Fibroblast of lung (primary cell): ENCODE measurements at regions not wholly inside any gene's neighbourhood (a gene's known extent, or its start where the extent isn't known, plus 50 kb on each side); places are given as distances from the start of the nearest gene placed in this dataset.

Experiments
- DNase-seq, 2 donors: peaks; one replicate each; pipeline versions ENCODE4 v3.0.0 to v3.0.0-alpha.2; 2010; ENCODE audit warnings: low read depth in 2 of 2
- H2AFZ ChIP-seq: 2 replicates; pipeline ENCODE4 v1.5.1; 2012; ENCODE audit warnings: low read length, control low read depth, inconsistent platforms
- H3K27ac ChIP-seq: 2 replicates; pipeline ENCODE4 v1.5.1; 2011; ENCODE audit warnings: low read length, control low read depth; ENCODE audit not compliant: insufficient read depth
- H3K27me3 ChIP-seq: 2 replicates; pipeline ENCODE4 v1.5.1; 2011; ENCODE audit warnings: mild to moderate bottlenecking, low read length; ENCODE audit not compliant: control insufficient read depth, insufficient read depth
- H3K36me3 ChIP-seq: 2 replicates; pipeline ENCODE4 v1.5.1; 2011; ENCODE audit warnings: low read length; ENCODE audit not compliant: control insufficient read depth, insufficient read depth
- H3K4me1 ChIP-seq: 2 replicates; pipeline ENCODE4 v1.5.1; 2011; ENCODE audit warnings: low read length; ENCODE audit not compliant: control insufficient read depth, insufficient read depth; ENCODE audit errors: extremely low read depth
- H3K4me2 ChIP-seq: 2 replicates; pipeline ENCODE4 v1.5.1; 2011; ENCODE audit warnings: low read length, control low read depth; ENCODE audit not compliant: insufficient read depth; ENCODE audit errors: extremely low read depth
- H3K4me3 ChIP-seq, 4 experiments: fragments of 200-600 bp in 1 of 4; sonication (generic) in 1 of 4; replicated peaks in 1 of 4; 2 replicates each; pipeline ENCODE4 v1.5.1; 2011 to 2016; ENCODE audit warnings: low read length in 4 of 4, low read depth in 3 of 4, mild to moderate bottlenecking in 3 of 4, control low read depth in 2 of 4, inconsistent platforms in 1 of 4, mixed read lengths in 1 of 4; ENCODE audit not compliant: insufficient read depth in 1 of 4; ENCODE audit errors: control extremely low read depth in 1 of 4
- H3K79me2 ChIP-seq: 2 replicates; pipeline ENCODE4 v1.5.1; 2012; ENCODE audit warnings: mild to moderate bottlenecking, low read length, inconsistent platforms; ENCODE audit not compliant: control insufficient read depth, insufficient read depth
- H3K9ac ChIP-seq: 2 replicates; pipeline ENCODE4 v1.5.1; 2011; ENCODE audit warnings: mild to moderate bottlenecking, low read length, control low read depth; ENCODE audit not compliant: insufficient read depth
- H3K9me3 ChIP-seq: 2 replicates; pipeline ENCODE4 v1.5.1; 2012; ENCODE audit warnings: low read depth, low read length; ENCODE audit not compliant: control insufficient read depth, insufficient read depth
- H4K20me1 ChIP-seq: 2 replicates; pipeline ENCODE4 v1.5.1; 2011; ENCODE audit warnings: low read length; ENCODE audit not compliant: control insufficient read depth, insufficient read depth; ENCODE audit errors: extremely low read depth
- EZH2 ChIP-seq: IDR thresholded peaks from 2 replicates; pipeline ENCODE4 v1.5.1; 2012; ENCODE audit warnings: low read length, control low read depth, mild to moderate bottlenecking; ENCODE audit errors: missing control alignments
- TF ChIP-seq, protein P1 (sequence below), 2 donors: IDR thresholded peaks in 1 of 2; conservative IDR thresholded peaks in 1 of 2; 1 replicate in 1 of 2; 2 replicates in 1 of 2; pipeline ENCODE4 v1.5.1; 2011 to 2012; ENCODE audit warnings: low read length in 2 of 2, control low read depth in 1 of 2, inconsistent platforms in 1 of 2, low read depth in 1 of 2, mild to moderate bottlenecking in 1 of 2

GRCh38 chr6:163878698-163879097 is 464.2 kb downstream of the QKI start:
- H2AFZ ChIP-seq = no peak overlapping the region
- no peak for DNase-seq
- no peak overlapping the region for H3K9ac ChIP-seq
- H3K4me3 ChIP-seq = no peak overlapping the region
- no peaks in the 10 kb centered on the region for H3K4me1 ChIP-seq
- no peaks in the 10 kb centered on the region for H4K20me1 ChIP-seq
- H3K79me2 ChIP-seq = no peaks in the 10 kb centered on the region
- no peaks in the 10 kb centered on the region for H3K36me3 ChIP-seq
- H3K27ac ChIP-seq = no peak overlapping the region
- no peaks in the 10 kb centered on the region for H3K9me3 ChIP-seq
- H3K27me3 ChIP-seq = no peaks in the 10 kb centered on the region
- TF ChIP-seq, protein P1, sequence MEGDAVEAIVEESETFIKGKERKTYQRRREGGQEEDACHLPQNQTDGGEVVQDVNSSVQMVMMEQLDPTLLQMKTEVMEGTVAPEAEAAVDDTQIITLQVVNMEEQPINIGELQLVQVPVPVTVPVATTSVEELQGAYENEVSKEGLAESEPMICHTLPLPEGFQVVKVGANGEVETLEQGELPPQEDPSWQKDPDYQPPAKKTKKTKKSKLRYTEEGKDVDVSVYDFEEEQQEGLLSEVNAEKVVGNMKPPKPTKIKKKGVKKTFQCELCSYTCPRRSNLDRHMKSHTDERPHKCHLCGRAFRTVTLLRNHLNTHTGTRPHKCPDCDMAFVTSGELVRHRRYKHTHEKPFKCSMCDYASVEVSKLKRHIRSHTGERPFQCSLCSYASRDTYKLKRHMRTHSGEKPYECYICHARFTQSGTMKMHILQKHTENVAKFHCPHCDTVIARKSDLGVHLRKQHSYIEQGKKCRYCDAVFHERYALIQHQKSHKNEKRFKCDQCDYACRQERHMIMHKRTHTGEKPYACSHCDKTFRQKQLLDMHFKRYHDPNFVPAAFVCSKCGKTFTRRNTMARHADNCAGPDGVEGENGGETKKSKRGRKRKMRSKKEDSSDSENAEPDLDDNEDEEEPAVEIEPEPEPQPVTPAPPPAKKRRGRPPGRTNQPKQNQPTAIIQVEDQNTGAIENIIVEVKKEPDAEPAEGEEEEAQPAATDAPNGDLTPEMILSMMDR (conservative IDR thresholded peaks at IDR 0.05 in 1 of 2, IDR thresholded peaks at IDR 0.05 in 1 of 2; ENCODE audit: low read depth in 1 of 2, low read length in 2 of 2) = no peak
- no peak overlapping the region for H3K4me2 ChIP-seq

DNA sequence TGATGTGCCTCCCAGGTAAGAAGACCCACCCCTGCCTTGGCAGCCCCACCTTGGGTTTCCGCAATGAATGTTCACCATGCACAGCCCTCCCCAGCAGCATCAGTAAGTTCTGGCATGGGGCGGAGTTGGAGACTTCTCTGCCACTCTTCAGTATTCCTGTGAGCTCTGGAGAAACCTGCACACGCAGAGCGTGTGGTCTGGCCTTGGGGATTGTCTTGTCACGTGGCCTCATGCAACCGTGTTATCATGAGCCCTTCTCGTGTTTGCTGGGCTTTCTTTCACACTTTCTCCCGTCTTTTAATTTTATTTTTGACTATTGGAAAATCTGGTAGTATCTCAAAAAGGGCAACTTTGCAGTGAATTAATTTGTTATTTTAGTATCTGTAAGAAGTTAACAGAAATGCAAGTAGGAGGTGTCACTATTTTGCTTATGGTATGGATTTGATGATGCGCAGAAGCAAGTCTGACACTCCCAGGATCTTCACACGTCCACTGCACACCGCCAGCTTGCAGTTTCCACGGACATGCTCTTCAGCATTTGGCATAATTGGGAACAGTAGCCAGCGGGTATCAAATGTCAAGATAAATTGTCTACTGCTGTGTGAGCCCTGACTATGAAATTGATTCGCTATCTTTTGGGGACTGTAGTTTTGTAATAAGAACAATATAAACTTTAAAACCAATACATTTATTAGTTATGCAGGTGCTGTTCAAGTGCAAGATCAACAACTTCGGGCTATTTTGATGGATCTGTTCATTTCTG is 463.5 kb downstream of the QKI start:
- Histone ChIP-seq H3K36me3 (no peaks in the 10 kb centered on the region), H3K4me1 (no peaks in the 10 kb centered on the region), H3K27ac (no peak overlapping the region), H4K20me1 (no peaks in the 10 kb centered on the region), H3K27me3 (no peaks in the 10 kb centered on the region), H3K4me2 (no peak overlapping the region), H3K9me3 (no peaks in the 10 kb centered on the region), H3K9ac (no peak overlapping the region), H3K79me2 (no peaks in the 10 kb centered on the region), H2AFZ (no peak overlapping the region), H3K4me3 (no peak overlapping the region)
- no peak for TF ChIP-seq EZH2
- TF ChIP-seq, protein P1 (conservative IDR thresholded peaks at IDR 0.05 in 1 of 2, IDR thresholded peaks at IDR 0.05 in 1 of 2; ENCODE audit: low read depth in 1 of 2, low read length in 2 of 2) = no peak
- DNase-seq = no peak

GRCh38 chr6:163876391-163876790 is 461.9 kb downstream of the QKI start:
- no peak overlapping the region for H3K9ac ChIP-seq
- H3K4me3 ChIP-seq = no peak overlapping the region
- H2AFZ ChIP-seq = no peak overlapping the region
- H3K79me2 ChIP-seq = no peaks in the 10 kb centered on the region
- H3K9me3 ChIP-seq = no peaks in the 10 kb centered on the region
- no peak overlapping the region for H3K27ac ChIP-seq
- TF ChIP-seq, protein P1 (conservative IDR thresholded peaks at IDR 0.05 in 1 of 2, IDR thresholded peaks at IDR 0.05 in 1 of 2; ENCODE audit: low read depth in 1 of 2, low read length in 2 of 2) = no peak
- no peak for TF ChIP-seq EZH2
- no peaks in the 10 kb centered on the region for H4K20me1 ChIP-seq
- H3K36me3 ChIP-seq = no peaks in the 10 kb centered on the region
- H3K4me2 ChIP-seq = no peak overlapping the region
- no peaks in the 10 kb centered on the region for H3K27me3 ChIP-seq
- no peaks in the 10 kb centered on the region for H3K4me1 ChIP-seq
- peak in 1 of 2 donors; percentile 69 for DNase-seq
